H9 (cell line): ENCODE measurements at regions not wholly inside any gene's neighbourhood (a gene's known extent, or its start where the extent isn't known, plus 50 kb on each side); places are given as distances from the start of the nearest gene placed in this dataset.

Source experiments
- DNase-seq: peaks from one replicate; pipeline ENCODE4 v3.0.0-alpha.2; 2017
- H2AFZ ChIP-seq: one replicate; pipeline ENCODE4 v1.6.1; 2013; ENCODE audit warnings: mild to moderate bottlenecking, low read length, control low read depth, moderate library complexity
- H2AK5ac ChIP-seq: 2 replicates; pipeline ENCODE4 v1.6.1; 2013; ENCODE audit warnings: low read length, control low read depth, mixed read lengths; ENCODE audit not compliant: insufficient read length
- H2BK120ac ChIP-seq: one replicate; pipeline ENCODE4 v1.6.1; 2013; ENCODE audit warnings: low read depth, mild to moderate bottlenecking, low read length, control low read depth, inconsistent platforms; ENCODE audit not compliant: poor library complexity, severe bottlenecking
- H2BK12ac ChIP-seq: 2 replicates; pipeline ENCODE4 v1.6.1; 2013; ENCODE audit warnings: low read length, control low read depth, mixed read lengths, low read depth; ENCODE audit not compliant: insufficient read length
- H2BK15ac ChIP-seq: 2 replicates; pipeline ENCODE4 v1.6.1; 2013; ENCODE audit warnings: low read depth, low read length, control low read depth
- H2BK20ac ChIP-seq: one replicate; pipeline ENCODE4 v1.6.1; 2013; ENCODE audit warnings: low read depth, mild to moderate bottlenecking, low read length, control low read depth, inconsistent platforms; ENCODE audit not compliant: poor library complexity, severe bottlenecking
- H2BK5ac ChIP-seq: 2 replicates; pipeline ENCODE4 v1.6.1; 2013; ENCODE audit warnings: low read length, control low read depth, mixed read lengths; ENCODE audit not compliant: insufficient read length
- H3K14ac ChIP-seq: 2 replicates; pipeline ENCODE4 v1.6.1; 2013; ENCODE audit warnings: low read length, control low read depth; ENCODE audit not compliant: insufficient read depth
- H3K18ac ChIP-seq: 2 replicates; pipeline ENCODE4 v1.6.1; 2013; ENCODE audit warnings: low read depth, mild to moderate bottlenecking, mixed read lengths, low read length, control low read depth; ENCODE audit not compliant: insufficient read length
- H3K23ac ChIP-seq: 2 replicates; pipeline ENCODE4 v1.6.1; 2013; ENCODE audit warnings: low read length, control low read depth, mixed read lengths, low read depth; ENCODE audit not compliant: insufficient read length
- H3K23me2 ChIP-seq: 2 replicates; pipeline ENCODE4 v1.6.1; 2013; ENCODE audit warnings: low read depth, mild to moderate bottlenecking, mixed read lengths, low read length, control low read depth; ENCODE audit not compliant: insufficient read length, poor library complexity, severe bottlenecking
- H3K27ac ChIP-seq: 2 replicates; pipeline ENCODE4 v1.5.1; 2013; ENCODE audit warnings: low read length, control low read depth, mixed read lengths, low read depth; ENCODE audit not compliant: insufficient read length
- H3K27me3 ChIP-seq: 2 replicates; pipeline ENCODE4 v1.6.1; 2013; ENCODE audit warnings: low read length, control low read depth, inconsistent platforms; ENCODE audit not compliant: insufficient read depth
- H3K4ac ChIP-seq: 2 replicates; pipeline ENCODE4 v1.6.1; 2013; ENCODE audit warnings: low read depth, mild to moderate bottlenecking, control low read depth, inconsistent platforms, low read length, moderate library complexity
- H3K4me1 ChIP-seq: 2 replicates; pipeline ENCODE4 v1.6.1; 2013; ENCODE audit warnings: low read length, control low read depth, inconsistent platforms; ENCODE audit not compliant: insufficient read depth
- H3K4me2 ChIP-seq: 2 replicates; pipeline ENCODE4 v1.6.1; 2013; ENCODE audit warnings: low read length, control low read depth, mixed read lengths; ENCODE audit not compliant: insufficient read length, insufficient read depth
- H3K56ac ChIP-seq: 2 replicates; pipeline ENCODE4 v1.6.1; 2013; ENCODE audit warnings: low read depth, mild to moderate bottlenecking, mixed read lengths, low read length, control low read depth; ENCODE audit not compliant: insufficient read length
- H3K79me1 ChIP-seq: 2 replicates; pipeline ENCODE4 v1.6.1; 2013; ENCODE audit warnings: low read depth, mild to moderate bottlenecking, moderate library complexity, low read length, control low read depth, inconsistent platforms; ENCODE audit not compliant: insufficient read depth, poor library complexity, severe bottlenecking
- H3K79me2 ChIP-seq: 2 replicates; pipeline ENCODE4 v1.6.1; 2013; ENCODE audit warnings: low read length, control low read depth, inconsistent platforms; ENCODE audit not compliant: insufficient read depth
- H3K9ac ChIP-seq: 2 replicates; pipeline ENCODE4 v1.6.1; 2013; ENCODE audit warnings: low read length, control low read depth, mixed read lengths; ENCODE audit not compliant: insufficient read length; ENCODE audit errors: extremely low read depth
- H3K9me3 ChIP-seq: one replicate; pipeline ENCODE4 v1.6.1; 2013; ENCODE audit warnings: low read depth, low read length, inconsistent platforms; ENCODE audit not compliant: control insufficient read depth
- H3T11ph ChIP-seq: one replicate; pipeline ENCODE4 v1.6.1; 2013; ENCODE audit warnings: mild to moderate bottlenecking, low read length, control low read depth, inconsistent platforms
- H4K20me1 ChIP-seq: one replicate; pipeline ENCODE4 v1.6.1; 2013; ENCODE audit not compliant: control insufficient read depth, insufficient read length, insufficient read depth
- H4K5ac ChIP-seq: 2 replicates; pipeline ENCODE4 v1.6.1; 2013; ENCODE audit warnings: low read depth, mild to moderate bottlenecking, mixed read lengths, low read length, control low read depth; ENCODE audit not compliant: insufficient read length
- H4K8ac ChIP-seq: replicated peaks from 2 replicates; pipeline ENCODE4 v1.6.1; 2013; ENCODE audit warnings: low read length, control low read depth, mixed read lengths, low read depth; ENCODE audit not compliant: insufficient read length
- H4K91ac ChIP-seq: 2 replicates; pipeline ENCODE4 v1.6.1; 2013; ENCODE audit warnings: low read depth, mild to moderate bottlenecking, moderate library complexity, mixed read lengths, low read length, control low read depth; ENCODE audit not compliant: insufficient read length
- H3K27ac Mint-ChIP-seq, 3 experiments: 2 replicates in 2 of 3; 3 replicates in 1 of 3; pipeline ENCODE4 v1.8.0; 2020 to 2021; ENCODE audit warnings: mixed read lengths in 3 of 3, mild to moderate bottlenecking in 1 of 3, moderate library complexity in 1 of 3
- H3K27me3 Mint-ChIP-seq: 2 replicates; pipeline ENCODE4 v1.8.0; 2021; ENCODE audit warnings: low read depth, mild to moderate bottlenecking, moderate library complexity, mixed read lengths
- H3K36me3 Mint-ChIP-seq, 3 experiments: 2 replicates in 2 of 3; 3 replicates in 1 of 3; pipeline ENCODE4 v1.8.0; 2020 to 2021; ENCODE audit warnings: low read depth in 3 of 3, mixed read lengths in 3 of 3; ENCODE audit not compliant: insufficient read depth in 1 of 3
- H3K4me1 Mint-ChIP-seq, 2 experiments: 2 replicates each; pipeline ENCODE4 v1.8.0; 2020; ENCODE audit warnings: mixed read lengths in 2 of 2
- H3K4me3 Mint-ChIP-seq, 2 experiments: 2 replicates in 1 of 2; 3 replicates in 1 of 2; pipeline ENCODE4 v1.8.0; 2020 to 2021; ENCODE audit warnings: mild to moderate bottlenecking in 2 of 2, mixed read lengths in 2 of 2, moderate library complexity in 1 of 2
- H3K9me3 Mint-ChIP-seq, 2 experiments: 2 replicates in 1 of 2; 3 replicates in 1 of 2; pipeline ENCODE4 v1.8.0; 2020; ENCODE audit warnings: mild to moderate bottlenecking in 2 of 2, mixed read lengths in 2 of 2, moderate library complexity in 1 of 2
- WGBS: extraction: QIAGEN DNeasy Blood & Tissue Kit; methylation state at CpG from one replicate; pipeline ENCODE4 v1.1.7; 2013; ENCODE audit warnings: missing lambda C conversion rate, low lambda C conversion rate, mixed read lengths; ENCODE audit not compliant: insufficient read length; ENCODE audit errors: extremely low coverage; 5-methylcytosine and 5-hydroxymethylcytosine counted together
- TF ChIP-seq, protein P1 (sequence below): fragments of 200-600 bp; sonication (generic); conservative IDR thresholded peaks from 3 replicates; pipeline ENCODE4 v1.8.0; 2021; ENCODE audit warnings: antibody characterized with exemption, mild to moderate bottlenecking

- no peaks in the 10 kb centered on the region for H4K20me1 ChIP-seq
- no peak overlapping the region; a peak in 1 of 7 replicates for H3K27ac Mint-ChIP-seq
- no peak overlapping the region for H2BK5ac ChIP-seq
- no peak overlapping the region for H3K56ac ChIP-seq
- no peak overlapping the region for H3K4ac ChIP-seq
- H3K79me1 ChIP-seq: no peaks in the 10 kb centered on the region
- H3K4me1 ChIP-seq: no peaks in the 10 kb centered on the region
- no peak overlapping the region for H2BK120ac ChIP-seq
- no peaks in the 10 kb centered on the region for H3K9me3 ChIP-seq
- no peak overlapping the region for H2BK20ac ChIP-seq
- H2AFZ ChIP-seq: no peak overlapping the region
- H3K27ac ChIP-seq: no peak overlapping the region
- peaks cover 2% of the 10 kb centered on the region; the same call in 1 of the 2 replicates for H3K27me3 Mint-ChIP-seq
- H3K36me3 Mint-ChIP-seq: no peaks in the 10 kb centered on the region
- H2BK12ac ChIP-seq: no peak overlapping the region
- H3K4me1 Mint-ChIP-seq: no peaks in the 10 kb centered on the region
- WGBS: no CpG with 5 or more reads among the region's 6 CpGs
- H3K9me3 Mint-ChIP-seq: no peaks in the 10 kb centered on the region
- H2BK15ac ChIP-seq: no peak overlapping the region
- H3K4me3 Mint-ChIP-seq: no peak overlapping the region
- H3K9ac ChIP-seq: no peak overlapping the region
- no peak for DNase-seq
- TF ChIP-seq, protein P1, sequence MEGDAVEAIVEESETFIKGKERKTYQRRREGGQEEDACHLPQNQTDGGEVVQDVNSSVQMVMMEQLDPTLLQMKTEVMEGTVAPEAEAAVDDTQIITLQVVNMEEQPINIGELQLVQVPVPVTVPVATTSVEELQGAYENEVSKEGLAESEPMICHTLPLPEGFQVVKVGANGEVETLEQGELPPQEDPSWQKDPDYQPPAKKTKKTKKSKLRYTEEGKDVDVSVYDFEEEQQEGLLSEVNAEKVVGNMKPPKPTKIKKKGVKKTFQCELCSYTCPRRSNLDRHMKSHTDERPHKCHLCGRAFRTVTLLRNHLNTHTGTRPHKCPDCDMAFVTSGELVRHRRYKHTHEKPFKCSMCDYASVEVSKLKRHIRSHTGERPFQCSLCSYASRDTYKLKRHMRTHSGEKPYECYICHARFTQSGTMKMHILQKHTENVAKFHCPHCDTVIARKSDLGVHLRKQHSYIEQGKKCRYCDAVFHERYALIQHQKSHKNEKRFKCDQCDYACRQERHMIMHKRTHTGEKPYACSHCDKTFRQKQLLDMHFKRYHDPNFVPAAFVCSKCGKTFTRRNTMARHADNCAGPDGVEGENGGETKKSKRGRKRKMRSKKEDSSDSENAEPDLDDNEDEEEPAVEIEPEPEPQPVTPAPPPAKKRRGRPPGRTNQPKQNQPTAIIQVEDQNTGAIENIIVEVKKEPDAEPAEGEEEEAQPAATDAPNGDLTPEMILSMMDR: no peak
- no peaks in the 10 kb centered on the region for H3K79me2 ChIP-seq
- H3T11ph ChIP-seq: no peak overlapping the region
- no peaks in the 10 kb centered on the region for H3K23me2 ChIP-seq
- H3K23ac ChIP-seq: no peak overlapping the region
- H4K8ac ChIP-seq: no peak overlapping the region
- no peak overlapping the region for H3K14ac ChIP-seq
- H3K27me3 ChIP-seq: no peaks in the 10 kb centered on the region
- H4K5ac ChIP-seq: no peak overlapping the region
- H3K18ac ChIP-seq: no peak overlapping the region
- no peak overlapping the region for H2AK5ac ChIP-seq
- no peak overlapping the region for H4K91ac ChIP-seq
- H3K4me2 ChIP-seq: no peak overlapping the region
Observed at GRCh38 chr2:18800240-18800971, 211.0 kb upstream of the NT5C1B start.
